Peyer's patch (tissue), 4 donors: ENCODE measurements at regions not wholly inside any gene's neighbourhood (a gene's known extent, or its start where the extent isn't known, plus 50 kb on each side); places are given as distances from the start of the nearest gene placed in this dataset.

Experiments used
- DNase-seq, 3 donors: peaks; one replicate each; pipeline ENCODE4 v3.0.0-alpha.2; 2017 to 2019
- H3K27ac ChIP-seq, 4 donors: fragments of 200-600 bp; sonication (generic); one replicate each; pipeline ENCODE4 v1.5.1; 2016 to 2019
- H3K27me3 ChIP-seq, 2 donors: fragments of 200-600 bp; sonication (generic); one replicate each; pipeline ENCODE4 v1.5.1; 2019
- H3K36me3 ChIP-seq, 3 donors: fragments of 200-600 bp; sonication (generic); one replicate each; pipeline ENCODE4 v1.5.1; 2016 to 2019
- H3K4me1 ChIP-seq, 4 donors: fragments of 200-600 bp; sonication (generic); one replicate each; pipeline ENCODE4 v1.5.1; 2016 to 2019
- H3K4me3 ChIP-seq, 4 donors: fragments of 200-600 bp; sonication (generic); 1 replicate in 3 of 4; 2 replicates in 1 of 4; pipeline ENCODE4 v1.5.1; 2016 to 2019; ENCODE audit warnings: mild to moderate bottlenecking in 1 of 4
- H3K9me3 ChIP-seq, 4 donors: fragments of 200-600 bp; sonication (generic); one replicate each; pipeline ENCODE4 v1.5.1; 2016 to 2019; ENCODE audit warnings: mild to moderate bottlenecking in 1 of 4
- CTCF ChIP-seq, 6 experiments: fragments of 450-650 bp in 4 of 6; fragments of 200-600 bp in 2 of 6; sonication (generic) in 1 of 6; IDR thresholded peaks; one replicate each; pipeline ENCODE4 v1.5.1; 2017 to 2019; ENCODE audit warnings: antibody characterized with exemption in 6 of 6, mild to moderate bottlenecking in 3 of 6, moderate library complexity in 1 of 6
- POLR2A ChIP-seq, 2 donors: fragments of 450-650 bp; IDR thresholded peaks; one replicate each; pipeline ENCODE4 v1.5.1; 2017; ENCODE audit warnings: antibody characterized with exemption in 2 of 2, mild to moderate bottlenecking in 2 of 2, moderate library complexity in 2 of 2

- TF ChIP-seq POLR2A (IDR thresholded peaks at IDR 0.05) = no peak
- TF ChIP-seq CTCF (IDR thresholded peaks at IDR 0.05) = no peak
- no peak overlapping the region for H3K4me3 ChIP-seq
- no peaks in the 10 kb centered on the region for H3K9me3 ChIP-seq
- no peak overlapping the region for H3K27ac ChIP-seq
- H3K36me3 ChIP-seq = no peaks in the 10 kb centered on the region
- no peak for DNase-seq
- H3K27me3 ChIP-seq = no peaks in the 10 kb centered on the region
- no peaks in the 10 kb centered on the region for H3K4me1 ChIP-seq
These were observed 171.5 kb upstream of the PTBP2 start for GRCh38 chr1:96550061-96550460.

- H3K4me1 ChIP-seq = no peaks in the 10 kb centered on the region
- no peak for TF ChIP-seq POLR2A (IDR thresholded peaks at IDR 0.05)
- TF ChIP-seq CTCF (IDR thresholded peaks at IDR 0.05) = no peak
- H3K36me3 ChIP-seq = no peaks in the 10 kb centered on the region
- H3K27ac ChIP-seq = no peak overlapping the region
- H3K27me3 ChIP-seq = no peaks in the 10 kb centered on the region
- H3K4me3 ChIP-seq = no peak overlapping the region
- no peak for DNase-seq
- H3K9me3 ChIP-seq = no peaks in the 10 kb centered on the region
These were observed 169.1 kb upstream of the PTBP2 start for GRCh38 chr1:96552451-96552850.

- Histone ChIP-seq H3K27me3 (no peaks in the 10 kb centered on the region), H3K36me3 (no peaks in the 10 kb centered on the region), H3K9me3 (no peaks in the 10 kb centered on the region), H3K27ac (no peak overlapping the region), H3K4me3 (no peak overlapping the region), H3K4me1 (no peaks in the 10 kb centered on the region)
- TF ChIP-seq CTCF (IDR thresholded peaks at IDR 0.05) (no peak), POLR2A (IDR thresholded peaks at IDR 0.05) (no peak)
- DNase-seq = no peak
These were observed 167.8 kb upstream of the PTBP2 start for GRCh38 chr1:96553811-96554210.

GRCh38 chr1:96554364-96554763 lies 167.2 kb upstream of the PTBP2 start:
- Histone ChIP-seq H3K36me3 (no peaks in the 10 kb centered on the region), H3K27ac (no peak overlapping the region), H3K9me3 (no peaks in the 10 kb centered on the region), H3K4me3 (no peak overlapping the region), H3K4me1 (no peaks in the 10 kb centered on the region), H3K27me3 (no peaks in the 10 kb centered on the region)
- no peak for TF ChIP-seq CTCF (IDR thresholded peaks at IDR 0.05)
- no peak for TF ChIP-seq POLR2A (IDR thresholded peaks at IDR 0.05)
- DNase-seq = no peak

GRCh38 chr1:96557336-96557735 lies 164.2 kb upstream of the PTBP2 start:
- Histone ChIP-seq H3K4me3 (no peak overlapping the region), H3K27ac (no peak overlapping the region), H3K36me3 (no peaks in the 10 kb centered on the region), H3K27me3 (no peaks in the 10 kb centered on the region), H3K9me3 (no peaks in the 10 kb centered on the region), H3K4me1 (no peaks in the 10 kb centered on the region)
- no peak for DNase-seq
- TF ChIP-seq POLR2A (IDR thresholded peaks at IDR 0.05) = no peak
- no peak for TF ChIP-seq CTCF (IDR thresholded peaks at IDR 0.05)

- no peaks in the 10 kb centered on the region for H3K36me3 ChIP-seq
- TF ChIP-seq CTCF (IDR thresholded peaks at IDR 0.05) = no peak
- TF ChIP-seq POLR2A (IDR thresholded peaks at IDR 0.05) = no peak
- no peaks in the 10 kb centered on the region for H3K27me3 ChIP-seq
- H3K4me1 ChIP-seq = no peaks in the 10 kb centered on the region
- no peak overlapping the region for H3K27ac ChIP-seq
- no peaks in the 10 kb centered on the region for H3K9me3 ChIP-seq
- H3K4me3 ChIP-seq = no peak overlapping the region
- no peak for DNase-seq
These were observed 162.9 kb upstream of the PTBP2 start for GRCh38 chr1:96558635-96559034.
